Fibroblast of mammary gland (primary cell): ENCODE measurements at regions not wholly inside any gene's neighbourhood (a gene's known extent, or its start where the extent isn't known, plus 50 kb on each side); places are given as distances from the start of the nearest gene placed in this dataset.

Source experiments
- DNase-seq: peaks from one replicate; pipeline ENCODE4 v3.0.0-alpha.2; 2010; ENCODE audit warnings: low read depth
- H3K4me3 ChIP-seq: 2 replicates; pipeline ENCODE4 v1.5.1; 2011; ENCODE audit warnings: low read depth, mild to moderate bottlenecking, low read length, moderate library complexity; ENCODE audit not compliant: control insufficient read depth
- CTCF ChIP-seq: conservative IDR thresholded peaks from 2 replicates; pipeline ENCODE4 v1.5.1; 2011; ENCODE audit warnings: low read depth, low read length, inconsistent platforms; ENCODE audit not compliant: control insufficient read depth, insufficient read depth

DNA sequence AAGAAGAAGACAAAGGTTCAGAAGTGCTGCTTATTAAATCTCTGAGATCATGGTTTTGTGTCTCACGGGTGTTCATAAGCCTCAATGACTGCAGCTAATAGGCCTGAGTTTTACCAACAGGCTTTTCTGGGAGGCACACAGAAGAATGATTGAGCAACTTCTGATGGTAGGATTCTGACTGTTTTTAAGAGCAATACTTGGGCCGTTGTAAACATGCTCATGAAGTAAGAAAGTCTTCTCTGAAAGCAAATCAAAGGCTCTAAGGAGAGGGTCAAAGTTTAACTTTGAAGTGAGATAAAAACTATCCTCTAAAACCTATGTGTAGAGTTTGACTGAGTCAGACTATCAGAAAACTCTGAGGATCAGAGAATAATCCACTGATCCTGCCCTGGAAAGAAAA is 390.9 kb upstream of the DAB2 start:
- peak; percentile 5 for DNase-seq
- no peak overlapping the region for H3K4me3 ChIP-seq
- TF ChIP-seq CTCF: no peak

DNA sequence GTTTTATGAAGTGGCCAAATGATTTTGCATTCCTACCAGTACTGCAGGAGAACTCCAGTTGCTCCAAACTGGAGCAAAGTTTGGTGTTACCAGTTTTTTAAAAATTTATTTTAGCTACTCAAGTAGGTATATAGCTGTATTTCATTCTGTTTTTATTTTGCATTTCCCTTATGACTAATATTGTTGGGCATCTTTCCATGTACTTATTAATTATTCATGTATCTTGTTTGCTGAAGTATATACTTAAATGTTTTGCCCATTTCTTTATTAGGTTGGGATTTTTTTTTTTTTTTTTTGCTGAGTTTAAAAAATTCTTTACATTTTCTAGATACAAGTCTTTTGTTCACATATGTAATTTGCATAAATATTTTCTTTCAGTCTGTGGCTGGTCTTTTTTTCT is 386.6 kb upstream of the DAB2 start:
- DNase-seq: no peak
- no peak overlapping the region for H3K4me3 ChIP-seq
- TF ChIP-seq CTCF: no peak

- no peak overlapping the region for H3K4me3 ChIP-seq
- no peak for TF ChIP-seq CTCF
- no peak for DNase-seq
These were observed 383.9 kb upstream of the DAB2 start for GRCh38 chr5:39808656-39809055.

GRCh38 chr5:39801306-39801705 is 376.5 kb upstream of the DAB2 start:
- TF ChIP-seq CTCF: no peak
- peak; percentile 57 for DNase-seq
- no peak overlapping the region for H3K4me3 ChIP-seq

DNA sequence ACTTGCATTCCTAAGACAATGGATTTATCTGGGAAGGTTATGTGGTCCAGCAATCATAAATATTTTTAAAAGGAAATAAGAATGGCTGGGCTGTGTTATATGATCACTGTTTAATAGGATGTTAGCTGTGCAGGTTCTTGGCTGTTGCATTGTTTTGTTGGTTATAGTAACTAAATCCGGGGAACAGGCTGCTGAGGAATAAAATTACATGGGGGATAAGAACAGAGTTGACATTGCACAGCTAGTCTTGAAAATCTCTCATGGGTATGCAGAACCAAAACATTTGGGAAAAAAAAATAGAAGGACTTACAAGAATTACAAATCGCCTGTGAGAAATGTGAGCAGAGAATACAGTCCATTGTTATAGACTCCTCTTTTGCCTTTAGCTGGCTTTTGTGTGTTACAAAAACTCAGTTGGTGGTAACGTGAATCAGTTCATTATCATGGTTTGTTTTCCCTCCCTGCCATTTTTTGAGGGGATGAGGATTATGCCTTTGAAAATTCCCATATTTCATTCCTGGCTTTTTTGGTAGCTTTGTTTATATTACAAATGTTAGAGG is 375.3 kb upstream of the DAB2 start:
- no peak overlapping the region for H3K4me3 ChIP-seq
- no peak for TF ChIP-seq CTCF
- DNase-seq: no peak

GRCh38 chr5:39799242-39799641 is 374.5 kb upstream of the DAB2 start:
- DNase-seq: no peak
- H3K4me3 ChIP-seq: no peak overlapping the region
- no peak for TF ChIP-seq CTCF

- DNase-seq: peak; percentile 10
- no peak overlapping the region for H3K4me3 ChIP-seq
- TF ChIP-seq CTCF: no peak
These were observed 369.9 kb upstream of the DAB2 start for GRCh38 chr5:39794513-39795210.
